B cell (primary cell): ENCODE measurements at regions not wholly inside any gene's neighbourhood (a gene's known extent, or its start where the extent isn't known, plus 50 kb on each side); places are given as distances from the start of the nearest gene placed in this dataset.

Experiments used
- ATAC-seq: fragments of 200-7000 bp; cut with Tn5 transposase; one replicate; pipeline ENCODE4 v1.10.0; 2021; ENCODE audit warnings: low read depth, mild to moderate bottlenecking, moderate number of reproducible peaks, moderate library complexity
- CTCF ChIA-PET: fragments of 350-600 bp; sonication (Branson Sonifier 250); formaldehyde crosslinking; loops from one replicate; lab custom pipeline; 2021; ENCODE audit warnings: antibody characterized with exemption, inconsistent platforms; lab: Charles Lee
- POLR2A ChIA-PET: fragments of 350-600 bp; sonication (Branson Sonifier 250); formaldehyde crosslinking; loops from one replicate; lab custom pipeline; 2021; ENCODE audit warnings: antibody characterized with exemption; lab: Charles Lee
- DNase-seq: peaks from one replicate; pipeline ENCODE4 v3.0.0; 2013
- H2AFZ ChIP-seq: 2 replicates; pipeline ENCODE4 v1.6.1; 2012; ENCODE audit warnings: mild to moderate bottlenecking, low read depth, low read length; ENCODE audit not compliant: insufficient read depth, poor library complexity, severe bottlenecking
- H3K27ac ChIP-seq, 2 donors: 1 replicate in 1 of 2; 2 replicates in 1 of 2; pipeline ENCODE4 v1.5.1; 2012 to 2013; ENCODE audit warnings: low read length in 2 of 2, mild to moderate bottlenecking in 2 of 2, moderate library complexity in 1 of 2
- H3K27me3 ChIP-seq, 4 experiments: fragments of 200-600 bp in 1 of 4; sonication (generic) in 1 of 4; replicated peaks in 1 of 4; 1 replicate in 2 of 4; 2 replicates in 2 of 4; pipeline versions ENCODE4 v1.6.1 to v1.7.0; 2013 to 2016; ENCODE audit warnings: low read length in 3 of 4, mild to moderate bottlenecking in 2 of 4, mixed read lengths in 1 of 4, moderate library complexity in 1 of 4; ENCODE audit not compliant: insufficient read depth in 4 of 4, control insufficient read depth in 3 of 4; ENCODE audit errors: control extremely low read depth in 1 of 4
- H3K36me3 ChIP-seq, 2 experiments: replicated peaks in 1 of 2; 1 replicate in 1 of 2; 2 replicates in 1 of 2; pipeline versions ENCODE4 v1.6.1 to v1.7.1; 2013; ENCODE audit warnings: low read length in 1 of 2; ENCODE audit not compliant: insufficient read depth in 2 of 2, control insufficient read depth in 1 of 2; ENCODE audit errors: control extremely low read depth in 1 of 2, extremely low read depth in 1 of 2
- H3K4me1 ChIP-seq, 2 donors: fragments of 200-600 bp in 1 of 2; sonication (generic) in 1 of 2; 1 replicate in 1 of 2; 2 replicates in 1 of 2; pipeline versions ENCODE4 v1.5.1 to v1.6.1; 2013 to 2017; ENCODE audit warnings: low read length in 2 of 2; ENCODE audit not compliant: control insufficient read depth in 2 of 2, insufficient read depth in 2 of 2
- H3K4me2 ChIP-seq: replicated peaks from 2 replicates; pipeline ENCODE3; 2012; ENCODE audit warnings: mild to moderate bottlenecking, low read depth, low read length; ENCODE audit not compliant: poor library complexity, severe bottlenecking
- H3K4me3 ChIP-seq, 5 experiments: fragments of 200-600 bp in 1 of 5; sonication (generic) in 1 of 5; 1 replicate in 3 of 5; 2 replicates in 2 of 5; pipeline versions ENCODE4 v1.5.1 to v1.7.0; 2011 to 2016; ENCODE audit warnings: low read length in 4 of 5, mild to moderate bottlenecking in 4 of 5, low read depth in 2 of 5, control low read depth in 1 of 5, moderate library complexity in 1 of 5; ENCODE audit not compliant: insufficient read depth in 1 of 5; ENCODE audit errors: control extremely low read depth in 1 of 5, extremely low read depth in 1 of 5
- H3K79me2 ChIP-seq: fragments of 200-600 bp; sonication (generic); one replicate; pipeline ENCODE4 v1.6.0; 2016; ENCODE audit warnings: low read length; ENCODE audit not compliant: control insufficient read depth, insufficient read depth
- H3K9ac ChIP-seq: fragments of 200-600 bp; sonication (generic); 2 replicates; pipeline ENCODE4 v1.6.1; 2017; ENCODE audit warnings: mild to moderate bottlenecking, low read length, moderate library complexity
- H3K9me3 ChIP-seq, 3 donors: one replicate each; pipeline versions ENCODE4 v1.6.1 to v1.7.1; 2013; ENCODE audit warnings: low read length in 2 of 3; ENCODE audit not compliant: control insufficient read depth in 2 of 3, insufficient read depth in 1 of 3; ENCODE audit errors: control extremely low read depth in 1 of 3
- H4K20me1 ChIP-seq: 2 replicates; pipeline ENCODE4 v1.6.0; 2012; ENCODE audit warnings: mild to moderate bottlenecking, low read length; ENCODE audit not compliant: insufficient read depth, control insufficient read depth, poor library complexity, severe bottlenecking
- H3K27ac Mint-ChIP-seq: one replicate; pipeline ENCODE4 v1.8.0; 2021; ENCODE audit warnings: mixed read lengths
- H3K27me3 Mint-ChIP-seq: one replicate; pipeline ENCODE4 v1.8.0; 2021; ENCODE audit warnings: mixed read lengths
- H3K4me1 Mint-ChIP-seq: one replicate; pipeline ENCODE4 v1.8.0; 2021; ENCODE audit warnings: mixed read lengths
- H3K4me3 Mint-ChIP-seq: one replicate; pipeline ENCODE4 v1.8.0; 2021; ENCODE audit warnings: mixed read lengths
- H3K9me3 Mint-ChIP-seq: one replicate; pipeline ENCODE4 v1.8.0; 2022; ENCODE audit warnings: mixed read lengths; ENCODE audit not compliant: insufficient read depth
- CTCF ChIP-seq: fragments of 200-600 bp; IDR thresholded peaks from one replicate; pipeline ENCODE4 v1.8.0; 2022; ENCODE audit warnings: antibody characterized with exemption, mild to moderate bottlenecking
- EZH2 ChIP-seq: IDR thresholded peaks from 2 replicates; pipeline ENCODE4 v1.6.1; 2012; ENCODE audit warnings: borderline replicate concordance, low read depth, mild to moderate bottlenecking, moderate library complexity, low read length; ENCODE audit not compliant: insufficient read depth, poor library complexity, severe bottlenecking
- WGBS: methylation state at CpG from one replicate; pipeline ENCODE4 v1.1.5; 2013; ENCODE audit warnings: missing lambda C conversion rate; ENCODE audit not compliant: insufficient coverage; 5-methylcytosine and 5-hydroxymethylcytosine counted together
- intact Hi-C: fragments of 100-400 bp; cut with micrococcal nuclease; formaldehyde crosslinking; loops from one replicate; pipeline ENCODE4 v1.10.0; 2022

GRCh38 chr6:90860822-90861601 is 274.1 kb upstream of the MAP3K7 start:
- Histone ChIP-seq H3K4me1 (no peaks in the 10 kb centered on the region), H3K27ac (no peak overlapping the region), H3K27me3 (no peaks in the 10 kb centered on the region), H3K79me2 (no peaks in the 10 kb centered on the region), H3K4me3 (no peak overlapping the region), H3K4me2 (no peak overlapping the region), H3K36me3 (no peaks in the 10 kb centered on the region), H3K9me3 (no peaks in the 10 kb centered on the region), H3K9ac (no peak overlapping the region), H4K20me1 (no peaks in the 10 kb centered on the region), H2AFZ (no peak overlapping the region)
- no peak overlapping the region for H3K4me3 Mint-ChIP-seq
- ChIA-PET CTCF (interaction anchor here (0.7 kb wide), 1 partner anchor 20 kb away, joined by 4 read pairs; no protein-coding TSS in a partner anchor), POLR2A (no interaction called here)
- intact Hi-C loops = no loop called here
- H3K9me3 Mint-ChIP-seq = no peaks in the 10 kb centered on the region
- TF ChIP-seq CTCF (no peak), EZH2 (no peak)
- H3K27ac Mint-ChIP-seq = no peak overlapping the region
- H3K27me3 Mint-ChIP-seq = no peaks in the 10 kb centered on the region
- DNase-seq (no peak), ATAC-seq (no peak)
- H3K4me1 Mint-ChIP-seq = peaks cover 2% of the 10 kb centered on the region
- WGBS = 92% methylated on average over 5 of the region's 5 CpGs

- Mint-ChIP-seq H3K27ac (no peak overlapping the region), H3K4me1 (peaks cover 2% of the 10 kb centered on the region), H3K4me3 (no peak overlapping the region), H3K27me3 (no peaks in the 10 kb centered on the region), H3K9me3 (no peaks in the 10 kb centered on the region)
- Histone ChIP-seq H3K9ac (no peak overlapping the region), H3K4me3 (no peak overlapping the region), H4K20me1 (no peaks in the 10 kb centered on the region), H3K9me3 (no peaks in the 10 kb centered on the region), H3K27me3 (no peaks in the 10 kb centered on the region), H3K4me1 (no peaks in the 10 kb centered on the region), H2AFZ (no peak overlapping the region), H3K4me2 (no peak overlapping the region), H3K36me3 (no peaks in the 10 kb centered on the region), H3K79me2 (no peaks in the 10 kb centered on the region), H3K27ac (no peak overlapping the region)
- ATAC-seq = no peak
- no peak for TF ChIP-seq EZH2
- ChIA-PET POLR2A (no interaction called here), CTCF (interaction anchor here (0.6 kb wide), 1 partner anchor 41 kb away, joined by 4 read pairs; no protein-coding TSS in a partner anchor)
- no peak for DNase-seq
- intact Hi-C loops = no loop called here
- 92% methylated on average over 2 of the region's 6 CpGs for WGBS
These were observed 272.7 kb upstream of the MAP3K7 start for GRCh38 chr6:90859612-90860011.
